Activated naive CD4-positive, alpha-beta T cell treated with anti-CD3 and anti-CD28 coated beads, Interleukin-2, amount 50 U/mL, for 24 hours (primary cell): ENCODE measurements at regions not wholly inside any gene's neighbourhood (a gene's known extent, or its start where the extent isn't known, plus 50 kb on each side); places are given as distances from the start of the nearest gene placed in this dataset.
"Not testable (repeated sequence)": the region's sequence is repeated elsewhere in the genome, so short reads cannot be mapped to it uniquely, and the experiment has no call there.

Experiments used
- H3K27ac Mint-ChIP-seq: one replicate; pipeline ENCODE4 v1.8.0; 2021; ENCODE audit warnings: mild to moderate bottlenecking, mixed read lengths
- H3K27me3 Mint-ChIP-seq: one replicate; pipeline ENCODE4 v1.8.0; 2021; ENCODE audit warnings: mixed read lengths
- H3K36me3 Mint-ChIP-seq: one replicate; pipeline ENCODE4 v1.8.0; 2021; ENCODE audit warnings: mixed read lengths
- H3K4me1 Mint-ChIP-seq: one replicate; pipeline ENCODE4 v1.8.0; 2021; ENCODE audit warnings: mixed read lengths
- H3K4me3 Mint-ChIP-seq: one replicate; pipeline ENCODE4 v1.8.0; 2021; ENCODE audit warnings: mild to moderate bottlenecking, mixed read lengths
- H3K9me3 Mint-ChIP-seq: one replicate; pipeline ENCODE4 v1.8.0; 2021; ENCODE audit warnings: mixed read lengths

DNA sequence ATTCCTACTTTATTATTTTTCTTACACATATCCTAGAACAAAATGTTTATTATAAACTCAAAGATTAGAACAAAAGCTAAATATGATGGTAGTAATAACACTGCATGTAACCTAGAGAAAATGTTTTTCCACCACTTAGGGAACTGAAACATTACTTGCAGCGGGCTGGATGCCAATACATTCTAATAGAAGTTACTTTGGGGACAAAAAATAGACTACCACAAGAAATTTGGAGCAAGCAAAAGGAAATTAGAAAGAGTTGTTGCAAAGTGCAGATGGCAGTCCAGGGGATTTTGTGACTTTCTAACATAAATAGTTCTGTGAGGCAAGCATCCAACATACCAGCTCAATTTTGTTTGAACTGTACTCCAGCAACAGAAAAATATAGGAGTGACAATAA lies 255.3 kb upstream of the GRIN3A start:
- Mint-ChIP-seq H3K9me3 (peaks cover 5% of the 10 kb centered on the region), H3K27ac (no peak overlapping the region), H3K36me3 (no peaks in the 10 kb centered on the region), H3K4me3 (no peak overlapping the region), H3K27me3 (peaks cover 2% of the 10 kb centered on the region), H3K4me1 (no peaks in the 10 kb centered on the region)

GRCh38 chr9:101991926-101992325 lies 253.5 kb upstream of the GRIN3A start:
- H3K36me3 Mint-ChIP-seq = no peaks in the 10 kb centered on the region
- H3K4me1 Mint-ChIP-seq = no peaks in the 10 kb centered on the region
- H3K4me3 Mint-ChIP-seq = no peak overlapping the region
- no peak overlapping the region for H3K27ac Mint-ChIP-seq
- H3K27me3 Mint-ChIP-seq = peaks cover 2% of the 10 kb centered on the region
- H3K9me3 Mint-ChIP-seq = no peaks in the 10 kb centered on the region

DNA sequence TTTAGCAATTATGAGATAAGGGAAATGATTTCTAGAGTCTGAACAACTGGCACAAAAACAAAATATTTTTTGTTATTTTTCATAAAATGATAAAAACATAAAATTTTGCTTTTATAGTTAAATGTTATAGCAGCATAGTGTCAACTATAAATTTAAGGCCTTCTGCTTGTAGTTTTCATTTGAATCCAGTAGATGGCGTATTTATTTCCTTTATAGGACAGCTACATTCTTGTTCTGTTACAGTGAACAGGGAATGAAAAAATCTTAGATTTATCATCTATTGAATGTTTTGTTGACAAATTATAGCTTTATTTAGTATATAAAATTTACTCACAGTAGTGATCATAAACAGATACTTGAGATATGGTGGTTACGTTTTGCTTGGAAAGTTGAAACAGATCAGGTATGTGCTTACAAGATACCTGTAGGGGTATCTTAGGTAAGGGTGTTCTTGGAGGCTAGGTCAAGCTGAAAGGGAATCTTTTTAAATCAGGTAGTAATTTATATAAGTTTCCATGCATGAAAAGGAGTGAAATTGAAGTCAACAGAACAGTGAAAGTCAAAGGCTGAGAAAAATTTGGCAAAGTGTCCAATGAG lies 239.3 kb upstream of the GRIN3A start:
- no peaks in the 10 kb centered on the region for H3K36me3 Mint-ChIP-seq
- H3K27ac Mint-ChIP-seq = no peak overlapping the region
- no peak overlapping the region for H3K4me3 Mint-ChIP-seq
- no peaks in the 10 kb centered on the region for H3K4me1 Mint-ChIP-seq
- H3K27me3 Mint-ChIP-seq = no peaks in the 10 kb centered on the region
- no peaks in the 10 kb centered on the region for H3K9me3 Mint-ChIP-seq

GRCh38 chr9:101970609-101971008 lies 232.2 kb upstream of the GRIN3A start:
- no peaks in the 10 kb centered on the region for H3K9me3 Mint-ChIP-seq
- H3K36me3 Mint-ChIP-seq = no peaks in the 10 kb centered on the region
- H3K4me3 Mint-ChIP-seq = no peak overlapping the region
- no peaks in the 10 kb centered on the region for H3K27me3 Mint-ChIP-seq
- no peaks in the 10 kb centered on the region for H3K4me1 Mint-ChIP-seq
- no peak overlapping the region for H3K27ac Mint-ChIP-seq

- H3K4me1 Mint-ChIP-seq = no peaks in the 10 kb centered on the region
Measured at GRCh38 chr9:101968392-101968791, 229.9 kb upstream of the GRIN3A start.

GRCh38 chr9:101966691-101967090 lies 228.2 kb upstream of the GRIN3A start:
- Mint-ChIP-seq H3K27ac (no peak overlapping the region), H3K4me3 (no peak overlapping the region), H3K27me3 (no peaks in the 10 kb centered on the region), H3K4me1 (no peaks in the 10 kb centered on the region), H3K9me3 (no peaks in the 10 kb centered on the region), H3K36me3 (no peaks in the 10 kb centered on the region)

More at GRCh38 chr9:101968392-101968791, 229.9 kb upstream of the GRIN3A start:
- Mint-ChIP-seq H3K27ac (no peak overlapping the region), H3K4me3 (no peak overlapping the region), H3K27me3 (no peaks in the 10 kb centered on the region), H3K9me3 (no peaks in the 10 kb centered on the region), H3K36me3 (no peaks in the 10 kb centered on the region)

DNA sequence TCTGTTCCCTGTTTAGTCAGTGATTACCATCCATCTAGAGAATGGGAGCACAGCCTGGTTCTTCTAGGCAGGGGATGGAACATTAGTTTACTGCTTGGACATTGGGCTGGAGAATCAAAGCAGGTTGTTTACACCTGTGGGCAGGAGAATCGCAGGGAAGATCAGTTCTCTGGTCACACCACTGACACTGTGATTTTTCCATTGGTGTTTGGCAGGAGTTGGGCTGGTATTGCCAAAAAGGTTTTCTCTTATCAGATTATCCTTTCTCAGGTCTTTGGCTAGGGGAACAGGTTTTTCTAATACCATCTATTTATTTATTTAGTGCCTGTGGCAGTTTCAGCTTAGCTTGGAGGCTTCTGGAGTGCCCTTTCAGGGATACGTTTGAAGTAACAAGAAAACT lies 219.3 kb upstream of the GRIN3A start:
- H3K4me3 Mint-ChIP-seq = no peak overlapping the region
- no peaks in the 10 kb centered on the region for H3K4me1 Mint-ChIP-seq
- no peaks in the 10 kb centered on the region for H3K9me3 Mint-ChIP-seq
- no peak overlapping the region for H3K27ac Mint-ChIP-seq
- H3K36me3 Mint-ChIP-seq = no peaks in the 10 kb centered on the region
- no peaks in the 10 kb centered on the region for H3K27me3 Mint-ChIP-seq

GRCh38 chr9:101951598-101951997 lies 213.2 kb upstream of the GRIN3A start:
- no peaks in the 10 kb centered on the region for H3K36me3 Mint-ChIP-seq
- H3K4me3 Mint-ChIP-seq = no peak overlapping the region
- H3K27me3 Mint-ChIP-seq = peaks cover 1% of the 10 kb centered on the region
- no peak overlapping the region for H3K27ac Mint-ChIP-seq
- H3K4me1 Mint-ChIP-seq = no peaks in the 10 kb centered on the region
- no peaks in the 10 kb centered on the region for H3K9me3 Mint-ChIP-seq

- Mint-ChIP-seq H3K9me3 (no peaks in the 10 kb centered on the region), H3K4me3 (no peak overlapping the region), H3K27ac (no peak overlapping the region), H3K4me1 (no peaks in the 10 kb centered on the region), H3K36me3 (no peaks in the 10 kb centered on the region), H3K27me3 (no peaks in the 10 kb centered on the region)
Measured at GRCh38 chr9:101931756-101932155, 193.3 kb upstream of the GRIN3A start.

DNA sequence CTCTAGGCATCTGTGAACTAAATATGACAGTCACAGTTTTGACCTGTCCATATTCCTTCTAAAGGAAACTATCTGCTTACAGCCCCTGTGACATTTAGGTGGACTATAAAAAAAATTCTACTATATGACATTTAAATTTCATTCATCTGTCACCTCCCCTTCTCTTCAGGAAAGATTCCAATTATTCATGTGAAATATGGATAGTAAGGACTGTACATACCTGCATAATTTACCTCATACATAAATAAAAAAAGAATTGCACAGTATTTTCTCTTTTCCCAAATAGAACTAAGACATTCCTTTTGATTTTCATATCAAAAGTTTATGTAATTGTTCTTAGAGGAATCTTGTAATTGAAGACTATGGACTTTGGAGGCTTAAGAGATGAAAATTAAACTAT lies 192.3 kb upstream of the GRIN3A start:
- Mint-ChIP-seq H3K27me3 (no peaks in the 10 kb centered on the region), H3K9me3 (no peaks in the 10 kb centered on the region), H3K4me1 (no peaks in the 10 kb centered on the region), H3K4me3 (no peak overlapping the region), H3K27ac (no peak overlapping the region), H3K36me3 (no peaks in the 10 kb centered on the region)

DNA sequence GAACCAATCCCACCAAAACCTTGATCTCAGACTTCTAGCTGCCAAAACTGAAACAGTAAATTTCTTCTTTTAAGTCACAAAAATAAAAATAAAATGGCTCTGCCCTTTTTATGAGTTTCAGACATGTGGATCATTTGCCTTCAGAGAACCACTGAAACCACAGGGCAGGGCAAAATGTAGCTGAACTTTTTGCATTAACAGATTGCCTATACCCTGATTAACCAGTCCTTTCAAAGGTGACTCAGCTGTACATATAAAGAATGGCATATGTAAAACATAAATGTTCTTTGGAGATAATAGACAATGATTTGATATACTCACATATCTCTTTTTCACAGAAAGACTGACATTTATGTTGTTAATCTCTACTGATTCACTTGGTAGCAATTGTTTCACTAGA lies 187.1 kb upstream of the GRIN3A start:
- Mint-ChIP-seq H3K27me3 (no peaks in the 10 kb centered on the region), H3K9me3 (no peaks in the 10 kb centered on the region), H3K27ac (no peak overlapping the region), H3K36me3 (no peaks in the 10 kb centered on the region), H3K4me3 (no peak overlapping the region), H3K4me1 (no peaks in the 10 kb centered on the region)

GRCh38 chr9:101923451-101923850 lies 185.0 kb upstream of the GRIN3A start:
- Mint-ChIP-seq H3K9me3 (no peaks in the 10 kb centered on the region), H3K27ac (no peak overlapping the region), H3K4me1 (no peaks in the 10 kb centered on the region), H3K4me3 (no peak overlapping the region), H3K36me3 (no peaks in the 10 kb centered on the region), H3K27me3 (no peaks in the 10 kb centered on the region)

DNA sequence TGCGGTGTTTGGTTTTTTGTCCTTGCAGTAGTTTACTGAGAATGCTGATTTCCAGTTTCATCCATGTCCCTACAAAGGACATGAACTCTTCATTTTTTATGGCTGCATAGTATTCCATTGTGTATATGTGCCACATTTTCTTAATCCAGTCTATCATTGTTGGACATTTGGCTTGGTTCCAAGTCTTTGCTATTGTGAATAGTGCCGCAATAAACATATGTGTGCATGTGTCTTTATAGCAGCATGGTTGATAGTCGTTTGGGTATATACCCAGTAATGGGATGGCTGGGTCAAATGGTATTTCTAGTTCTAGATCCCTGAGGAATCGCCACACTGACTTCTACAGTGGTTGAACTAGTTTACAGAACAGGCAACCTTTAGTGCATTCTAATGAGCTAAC lies 178.5 kb upstream of the GRIN3A start:
- H3K9me3 Mint-ChIP-seq, H3K27ac Mint-ChIP-seq, H3K27me3 Mint-ChIP-seq, H3K4me1 Mint-ChIP-seq, H3K36me3 Mint-ChIP-seq, H3K4me3 Mint-ChIP-seq: not testable (repeated sequence)

DNA sequence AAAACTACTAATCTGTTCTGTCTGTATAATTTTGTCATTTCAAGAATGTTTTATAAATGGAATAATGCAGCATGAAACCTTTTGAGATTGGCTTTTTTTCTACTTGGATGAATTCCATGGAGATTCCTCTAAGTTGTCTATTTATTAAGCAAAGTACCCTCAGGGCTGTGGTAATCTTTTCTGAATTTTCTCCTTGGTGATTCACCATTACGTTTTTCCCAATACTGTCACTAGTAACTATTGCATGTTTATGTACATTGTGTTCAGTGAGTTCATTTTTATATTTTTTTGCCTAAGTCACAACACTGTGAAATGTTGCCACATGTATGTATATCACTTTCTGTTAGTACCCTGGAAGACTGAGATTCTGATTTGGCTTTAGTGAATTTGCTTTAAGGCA lies 177.0 kb upstream of the GRIN3A start:
- Mint-ChIP-seq H3K4me1 (no peaks in the 10 kb centered on the region), H3K9me3 (no peaks in the 10 kb centered on the region), H3K27me3 (no peaks in the 10 kb centered on the region), H3K27ac (no peak overlapping the region), H3K4me3 (no peak overlapping the region), H3K36me3 (no peaks in the 10 kb centered on the region)

DNA sequence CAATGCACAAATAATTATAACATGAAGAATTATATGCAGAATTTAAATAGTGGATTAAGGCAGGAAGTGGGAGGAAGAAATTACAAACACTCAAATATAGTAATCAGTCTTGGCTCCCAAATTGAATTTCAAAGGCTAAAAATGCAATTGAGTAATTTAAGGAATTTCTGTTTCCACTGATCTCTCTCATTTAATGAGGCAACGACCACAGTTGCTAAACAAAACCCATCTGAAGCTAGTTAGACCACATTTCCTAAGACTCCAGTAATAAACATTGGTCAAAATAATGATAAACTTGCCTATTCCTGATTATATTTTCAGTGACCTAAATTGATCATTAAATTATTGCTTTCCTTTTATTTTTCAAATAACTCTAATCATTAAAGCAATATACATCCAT lies 174.3 kb upstream of the GRIN3A start:
- Mint-ChIP-seq H3K27me3 (no peaks in the 10 kb centered on the region), H3K9me3 (peaks cover 2% of the 10 kb centered on the region), H3K4me1 (no peaks in the 10 kb centered on the region), H3K4me3 (no peak overlapping the region), H3K27ac (no peak overlapping the region), H3K36me3 (no peaks in the 10 kb centered on the region)

DNA sequence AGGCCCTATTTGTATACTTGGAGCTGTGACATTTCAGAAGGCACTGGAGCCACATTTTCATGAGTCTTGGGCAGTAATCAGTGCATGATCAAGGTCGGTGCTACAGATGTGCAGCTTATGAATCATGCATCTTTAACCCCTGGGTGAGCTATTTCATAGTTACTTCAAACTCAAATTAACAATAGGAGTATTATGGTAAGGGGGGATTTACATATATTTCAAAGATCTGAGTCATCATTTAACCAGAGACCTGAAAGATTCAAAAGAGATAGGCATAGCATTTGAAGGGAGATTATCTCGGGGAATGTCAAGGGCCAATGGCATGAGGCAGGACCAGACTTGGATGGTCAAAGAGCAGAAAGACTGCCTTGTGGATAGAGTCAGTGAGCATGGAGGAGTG lies 169.0 kb upstream of the GRIN3A start:
- Mint-ChIP-seq H3K4me3 (no peak overlapping the region), H3K36me3 (no peaks in the 10 kb centered on the region), H3K27ac (no peak overlapping the region), H3K4me1 (no peaks in the 10 kb centered on the region), H3K27me3 (no peaks in the 10 kb centered on the region), H3K9me3 (peaks cover 5% of the 10 kb centered on the region)

DNA sequence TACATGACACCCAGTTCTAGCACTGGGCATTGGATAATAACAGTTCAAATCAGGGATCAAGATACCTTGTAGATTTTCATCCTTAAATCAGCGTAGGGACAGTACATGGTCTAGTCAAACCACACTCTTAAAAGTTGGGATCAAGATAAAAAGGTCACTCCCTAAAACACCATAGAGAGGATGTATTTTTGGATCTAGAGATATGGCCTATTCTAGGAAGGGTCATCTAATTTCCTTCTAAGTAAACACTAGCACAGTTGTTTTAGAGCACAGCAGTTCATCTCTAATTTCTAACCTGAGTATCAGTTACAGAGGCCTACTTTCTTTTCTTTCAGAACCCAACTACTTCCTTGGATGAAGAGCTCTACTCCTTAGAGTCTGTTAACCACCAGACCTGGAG lies 166.4 kb upstream of the GRIN3A start:
- Mint-ChIP-seq H3K4me3 (no peak overlapping the region), H3K4me1 (no peaks in the 10 kb centered on the region), H3K9me3 (peaks cover 5% of the 10 kb centered on the region), H3K36me3 (no peaks in the 10 kb centered on the region), H3K27ac (no peak overlapping the region), H3K27me3 (no peaks in the 10 kb centered on the region)
